Activated naive CD4-positive, alpha-beta T cell treated with anti-CD3 and anti-CD28 coated beads, Interleukin-2, amount 50 U/mL, for 24 hours (primary cell): ENCODE measurements at regions not wholly inside any gene's neighbourhood (a gene's known extent, or its start where the extent isn't known, plus 50 kb on each side); places are given as distances from the start of the nearest gene placed in this dataset.

Experiments
- H3K27ac Mint-ChIP-seq: one replicate; pipeline ENCODE4 v1.8.0; 2021; ENCODE audit warnings: mild to moderate bottlenecking, mixed read lengths
- H3K27me3 Mint-ChIP-seq: one replicate; pipeline ENCODE4 v1.8.0; 2021; ENCODE audit warnings: mixed read lengths
- H3K36me3 Mint-ChIP-seq: one replicate; pipeline ENCODE4 v1.8.0; 2021; ENCODE audit warnings: mixed read lengths
- H3K4me1 Mint-ChIP-seq: one replicate; pipeline ENCODE4 v1.8.0; 2021; ENCODE audit warnings: mixed read lengths
- H3K4me3 Mint-ChIP-seq: one replicate; pipeline ENCODE4 v1.8.0; 2021; ENCODE audit warnings: mild to moderate bottlenecking, mixed read lengths
- H3K9me3 Mint-ChIP-seq: one replicate; pipeline ENCODE4 v1.8.0; 2021; ENCODE audit warnings: mixed read lengths

DNA sequence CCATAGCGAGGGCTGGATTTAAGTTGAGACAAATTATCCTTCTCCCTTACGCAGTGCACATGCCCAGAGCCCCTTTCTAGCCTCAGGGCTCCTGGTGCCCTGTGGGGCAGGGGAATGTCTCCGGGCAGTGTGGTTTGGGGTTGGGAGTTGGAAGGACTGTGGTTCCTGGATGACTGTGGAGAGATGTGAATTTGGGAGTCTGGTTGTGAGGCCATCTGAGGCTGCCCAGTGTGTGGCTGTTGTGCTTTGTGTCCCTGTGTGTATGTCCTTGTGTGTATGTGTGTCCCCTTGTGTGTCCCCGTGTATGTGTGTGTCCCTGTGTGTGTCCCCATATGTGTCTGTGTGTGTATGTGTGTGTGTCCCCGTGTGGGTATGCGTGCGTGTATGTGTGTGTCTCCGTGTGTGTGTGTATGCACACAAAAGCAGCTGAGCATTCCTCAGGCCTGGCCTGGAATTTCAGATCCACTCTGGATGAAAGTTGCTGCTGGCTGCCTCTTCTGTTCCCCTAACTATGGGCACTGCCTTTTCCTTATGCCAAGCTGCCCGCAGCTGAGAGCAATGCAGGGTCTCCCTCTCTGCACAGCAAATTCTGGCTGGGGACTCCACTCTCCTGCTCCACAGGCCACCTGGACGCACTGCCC is 65.4 kb downstream of the UBIAD1 start:
- Mint-ChIP-seq H3K27me3 (no peaks in the 10 kb centered on the region), H3K4me1 (peaks cover 24% of the 10 kb centered on the region), H3K36me3 (no peaks in the 10 kb centered on the region), H3K9me3 (no peaks in the 10 kb centered on the region), H3K4me3 (no peak overlapping the region), H3K27ac (no peak overlapping the region)

- Mint-ChIP-seq H3K9me3 (no peaks in the 10 kb centered on the region), H3K36me3 (no peaks in the 10 kb centered on the region), H3K27ac (no peak overlapping the region), H3K4me1 (peaks cover 24% of the 10 kb centered on the region), H3K4me3 (no peak overlapping the region), H3K27me3 (no peaks in the 10 kb centered on the region)
Measured at GRCh38 chr1:11339346-11340232, 66.6 kb downstream of the UBIAD1 start.

GRCh38 chr1:11340233-11340632 is 67.2 kb downstream of the UBIAD1 start:
- Mint-ChIP-seq H3K4me3 (no peak overlapping the region), H3K9me3 (no peaks in the 10 kb centered on the region), H3K4me1 (peaks cover 24% of the 10 kb centered on the region), H3K27ac (no peak overlapping the region), H3K27me3 (no peaks in the 10 kb centered on the region), H3K36me3 (no peaks in the 10 kb centered on the region)

DNA sequence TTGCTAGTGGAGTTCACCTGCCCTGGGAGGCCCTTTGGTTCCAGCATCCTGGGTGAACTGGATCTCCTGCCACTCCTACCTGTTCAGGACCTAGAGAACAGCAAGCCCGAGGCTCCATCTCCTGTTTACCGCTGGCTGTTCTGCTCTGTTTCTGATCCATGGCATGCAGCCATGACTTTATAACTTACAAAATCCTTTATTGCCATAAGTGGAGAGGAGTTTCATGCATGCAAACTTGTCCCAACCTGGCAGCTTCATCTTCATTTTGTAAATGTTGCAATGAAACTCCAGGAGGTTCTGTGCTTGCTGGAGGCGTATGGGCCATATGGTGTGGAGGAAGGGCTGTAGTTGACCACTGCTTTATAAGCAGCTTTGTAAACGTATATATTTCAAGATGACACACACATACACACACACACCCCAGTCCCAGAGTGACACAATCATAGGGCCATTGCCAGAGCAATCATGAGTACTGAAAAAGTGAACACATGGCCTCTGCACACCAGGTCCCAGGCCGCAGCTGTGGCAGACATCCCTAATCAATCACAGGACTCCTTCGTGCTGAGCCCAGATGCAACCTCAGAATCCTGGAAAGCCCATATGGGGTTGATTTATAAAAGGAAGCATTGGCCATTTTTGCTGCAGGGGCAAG is 69.0 kb downstream of the UBIAD1 start:
- H3K27ac Mint-ChIP-seq, result no peak overlapping the region
- no peak overlapping the region for H3K4me3 Mint-ChIP-seq
- H3K9me3 Mint-ChIP-seq, result no peaks in the 10 kb centered on the region
- no peaks in the 10 kb centered on the region for H3K36me3 Mint-ChIP-seq
- H3K27me3 Mint-ChIP-seq, result no peaks in the 10 kb centered on the region
- H3K4me1 Mint-ChIP-seq, result peaks cover 24% of the 10 kb centered on the region

DNA sequence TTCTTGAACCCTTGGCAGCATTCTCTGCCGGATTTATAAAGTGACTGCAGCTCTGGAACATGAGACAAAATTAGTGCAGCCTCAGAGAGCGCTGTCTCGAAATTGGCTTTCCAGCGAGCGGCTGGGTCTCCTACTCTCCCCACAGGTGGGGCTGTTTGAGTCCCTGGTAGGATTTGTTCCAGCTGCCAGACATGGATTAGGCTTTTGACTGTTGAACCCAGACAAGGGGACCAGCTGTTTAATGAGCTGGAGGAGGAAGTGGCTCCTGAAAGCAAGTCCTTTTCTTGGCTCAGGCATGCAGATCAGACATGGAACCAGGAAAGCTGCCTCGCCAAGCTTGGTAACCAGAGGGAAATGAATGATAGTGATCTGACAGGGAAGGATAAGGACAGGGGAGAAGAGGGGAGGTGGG is 69.6 kb downstream of the UBIAD1 start:
- no peaks in the 10 kb centered on the region for H3K36me3 Mint-ChIP-seq
- H3K4me1 Mint-ChIP-seq, result peaks cover 21% of the 10 kb centered on the region
- no peak overlapping the region for H3K4me3 Mint-ChIP-seq
- H3K9me3 Mint-ChIP-seq, result no peaks in the 10 kb centered on the region
- no peaks in the 10 kb centered on the region for H3K27me3 Mint-ChIP-seq
- H3K27ac Mint-ChIP-seq, result no peak overlapping the region

GRCh38 chr1:11345971-11346715 is 73.1 kb downstream of the UBIAD1 start:
- Mint-ChIP-seq H3K27me3 (no peaks in the 10 kb centered on the region), H3K4me3 (no peak overlapping the region), H3K9me3 (no peaks in the 10 kb centered on the region), H3K27ac (no peak overlapping the region), H3K36me3 (peaks cover 8% of the 10 kb centered on the region), H3K4me1 (peaks cover 6% of the 10 kb centered on the region)

DNA sequence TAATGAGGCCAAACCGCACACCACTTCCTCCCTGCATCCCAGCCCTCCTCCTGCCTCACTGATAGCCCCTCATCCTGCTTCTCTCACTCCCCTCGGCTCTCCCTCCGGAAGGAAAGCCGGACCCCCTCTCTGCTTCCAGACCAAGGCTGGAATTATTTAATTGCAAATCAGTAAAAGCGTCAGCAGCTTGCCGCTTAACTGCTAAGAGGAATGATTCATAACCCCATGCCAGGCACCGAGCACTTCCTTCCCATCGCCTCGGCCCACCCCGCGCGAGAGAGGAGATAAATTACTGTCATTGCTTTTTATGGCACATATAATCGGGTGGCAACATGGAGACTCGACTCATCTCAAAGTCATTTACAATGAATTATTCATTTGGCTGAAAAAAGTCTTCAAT is 77.3 kb downstream of the UBIAD1 start:
- Mint-ChIP-seq H3K36me3 (peaks cover 8% of the 10 kb centered on the region), H3K9me3 (no peaks in the 10 kb centered on the region), H3K4me3 (no peak overlapping the region), H3K4me1 (peaks cover 18% of the 10 kb centered on the region), H3K27ac (no peak overlapping the region), H3K27me3 (no peaks in the 10 kb centered on the region)

- Mint-ChIP-seq H3K27me3 (peaks cover 2% of the 10 kb centered on the region), H3K9me3 (no peaks in the 10 kb centered on the region), H3K4me3 (no peak overlapping the region), H3K4me1 (peaks cover 24% of the 10 kb centered on the region), H3K36me3 (peaks cover 8% of the 10 kb centered on the region), H3K27ac (no peak overlapping the region)
Measured at GRCh38 chr1:11352058-11352715, 79.2 kb downstream of the UBIAD1 start.

DNA sequence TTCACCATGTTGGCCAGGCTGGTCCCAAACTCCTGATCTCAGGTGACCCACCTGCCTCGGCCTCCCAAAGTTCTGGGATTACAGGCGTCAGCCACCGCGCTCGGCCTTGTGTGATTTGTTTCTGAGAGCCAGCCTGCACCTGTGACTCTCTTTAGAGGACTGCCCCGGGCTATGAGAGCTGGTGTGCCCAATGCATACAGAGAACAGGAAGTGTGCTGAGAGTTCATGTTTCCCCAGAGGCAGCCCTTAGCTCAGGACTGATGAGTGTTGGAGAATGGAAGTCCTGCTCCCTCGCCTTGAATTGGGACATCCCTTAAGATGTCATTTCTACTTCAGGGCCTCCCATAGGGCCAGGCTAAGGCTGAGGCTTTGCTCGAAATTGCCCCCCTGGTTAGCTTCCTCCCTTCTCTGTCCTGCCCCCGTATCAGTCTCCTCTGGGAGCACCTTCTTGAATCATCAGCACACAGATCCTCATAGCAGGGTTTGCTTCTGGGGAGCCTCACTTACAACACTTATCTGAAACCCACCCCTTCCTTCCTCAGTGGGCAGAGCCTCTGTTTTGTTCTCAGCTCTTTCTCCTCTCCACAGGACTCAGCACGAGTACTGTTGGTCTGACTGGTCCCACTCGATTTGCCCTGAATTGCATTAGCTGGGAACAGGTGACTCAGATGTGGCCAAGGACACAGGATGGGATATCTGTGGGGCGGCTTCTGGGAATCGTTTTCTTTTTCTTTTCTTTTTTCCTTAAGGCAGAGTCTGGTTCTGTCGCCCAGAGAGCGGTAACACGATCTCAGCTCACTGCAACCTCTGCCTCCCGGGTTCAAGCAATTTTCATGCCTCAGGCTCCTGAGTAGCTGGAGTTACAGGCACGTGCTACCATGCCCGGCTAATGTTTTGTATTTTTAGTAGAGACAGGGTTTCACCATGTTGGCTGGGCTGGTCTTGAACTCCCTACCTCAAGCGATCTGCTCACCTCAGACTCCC is 80.1 kb downstream of the UBIAD1 start:
- peaks cover 24% of the 10 kb centered on the region for H3K4me1 Mint-ChIP-seq
- H3K27ac Mint-ChIP-seq, result no peak overlapping the region
- H3K27me3 Mint-ChIP-seq, result peaks cover 2% of the 10 kb centered on the region
- H3K36me3 Mint-ChIP-seq, result peaks cover 8% of the 10 kb centered on the region
- H3K9me3 Mint-ChIP-seq, result no peaks in the 10 kb centered on the region
- H3K4me3 Mint-ChIP-seq, result no peak overlapping the region

GRCh38 chr1:11354893-11355553 is 82.0 kb downstream of the UBIAD1 start:
- Mint-ChIP-seq H3K27me3 (peaks cover 3% of the 10 kb centered on the region), H3K9me3 (no peaks in the 10 kb centered on the region), H3K4me1 (peaks cover 23% of the 10 kb centered on the region), H3K4me3 (no peak overlapping the region), H3K27ac (peak overlapping the region; percentile 63), H3K36me3 (no peaks in the 10 kb centered on the region)

DNA sequence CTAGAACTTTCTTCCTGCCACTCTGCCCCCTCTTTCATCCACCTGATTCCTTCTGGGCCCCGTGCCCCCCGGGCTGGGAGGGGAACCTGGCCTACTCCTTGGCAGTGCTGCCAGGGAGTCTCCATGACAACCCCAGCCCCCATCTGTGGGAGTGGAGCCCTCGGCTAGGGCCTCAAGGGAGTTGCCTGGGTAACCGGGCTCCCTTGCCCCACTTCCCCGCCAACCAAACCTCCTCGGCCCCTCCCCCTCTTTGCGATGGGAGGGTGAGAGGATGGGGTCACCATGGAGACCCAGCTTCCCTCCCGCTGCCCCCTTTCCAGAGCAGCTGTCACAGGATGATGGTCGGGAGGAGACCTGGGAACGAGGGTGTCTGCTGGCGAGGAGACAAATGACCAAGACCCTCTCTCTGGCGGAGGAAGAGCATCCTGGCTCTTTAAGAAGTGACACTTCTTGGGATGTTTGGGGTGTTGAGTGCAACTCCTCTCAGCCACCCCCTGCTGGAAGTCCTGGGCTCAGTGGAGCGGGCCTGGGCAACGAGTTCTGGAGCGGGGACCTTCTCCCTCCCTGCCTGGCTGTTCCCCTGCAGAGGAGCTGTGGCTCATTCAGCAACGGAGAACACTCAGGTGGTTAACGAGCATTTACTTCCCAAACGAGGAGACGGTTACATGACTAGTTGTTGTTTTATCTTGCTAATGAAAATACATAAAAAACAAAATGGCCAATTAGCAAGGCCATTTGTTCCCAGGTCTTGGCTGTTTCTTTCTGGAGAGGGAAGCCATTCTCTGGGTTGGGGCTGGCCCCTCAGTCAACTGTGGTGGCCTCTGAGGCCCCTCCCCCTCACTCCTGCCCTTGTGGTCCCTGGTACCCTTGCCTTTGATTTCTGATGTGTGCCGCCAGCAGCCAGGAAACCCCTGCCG is 82.8 kb downstream of the UBIAD1 start:
- no peak overlapping the region for H3K27ac Mint-ChIP-seq
- H3K27me3 Mint-ChIP-seq, result peaks cover 3% of the 10 kb centered on the region
- no peaks in the 10 kb centered on the region for H3K36me3 Mint-ChIP-seq
- H3K9me3 Mint-ChIP-seq, result no peaks in the 10 kb centered on the region
- no peak overlapping the region for H3K4me3 Mint-ChIP-seq
- peaks cover 23% of the 10 kb centered on the region for H3K4me1 Mint-ChIP-seq

GRCh38 chr1:11357276-11357675 is 84.3 kb downstream of the UBIAD1 start:
- H3K36me3 Mint-ChIP-seq, result no peaks in the 10 kb centered on the region
- no peak overlapping the region for H3K27ac Mint-ChIP-seq
- H3K4me3 Mint-ChIP-seq, result no peak overlapping the region
- peaks cover 23% of the 10 kb centered on the region for H3K4me1 Mint-ChIP-seq
- H3K27me3 Mint-ChIP-seq, result peaks cover 3% of the 10 kb centered on the region
- H3K9me3 Mint-ChIP-seq, result no peaks in the 10 kb centered on the region

- peaks cover 16% of the 10 kb centered on the region for H3K4me1 Mint-ChIP-seq
- no peaks in the 10 kb centered on the region for H3K36me3 Mint-ChIP-seq
- no peaks in the 10 kb centered on the region for H3K9me3 Mint-ChIP-seq
- H3K27me3 Mint-ChIP-seq, result peaks cover 3% of the 10 kb centered on the region
- H3K4me3 Mint-ChIP-seq, result no peak overlapping the region
- H3K27ac Mint-ChIP-seq, result no peak overlapping the region
Measured at GRCh38 chr1:11358984-11359383, 86.0 kb downstream of the UBIAD1 start.
